ENCODE measurements at regions not wholly inside any gene's neighbourhood (a gene's known extent, or its start where the extent isn't known, plus 50 kb on each side); places are given as distances from the start of the nearest gene placed in this dataset.

DNA sequence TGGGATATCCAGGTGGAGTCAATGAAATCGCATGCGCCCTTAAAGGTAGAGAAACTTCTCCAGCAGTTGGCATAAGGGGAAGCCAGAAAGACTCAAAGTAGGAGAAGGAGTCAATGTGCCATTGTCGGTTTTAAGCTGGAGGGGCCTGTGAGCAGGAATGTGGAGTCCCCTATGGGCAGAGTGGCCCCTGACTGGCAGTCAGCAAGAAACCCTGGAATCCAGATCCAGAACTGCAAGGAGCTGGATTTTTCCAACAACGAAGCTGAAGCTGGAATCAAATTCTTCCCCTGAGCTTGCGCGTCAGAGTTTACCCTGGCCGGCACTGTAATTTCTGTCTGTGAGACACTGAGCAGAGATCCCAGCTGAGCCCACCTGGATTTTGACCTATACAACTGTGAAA, 315.0 kb downstream of the DHX35 start:
- no peak for DNase-seq (ENCODE audit: low spot score)

DNA sequence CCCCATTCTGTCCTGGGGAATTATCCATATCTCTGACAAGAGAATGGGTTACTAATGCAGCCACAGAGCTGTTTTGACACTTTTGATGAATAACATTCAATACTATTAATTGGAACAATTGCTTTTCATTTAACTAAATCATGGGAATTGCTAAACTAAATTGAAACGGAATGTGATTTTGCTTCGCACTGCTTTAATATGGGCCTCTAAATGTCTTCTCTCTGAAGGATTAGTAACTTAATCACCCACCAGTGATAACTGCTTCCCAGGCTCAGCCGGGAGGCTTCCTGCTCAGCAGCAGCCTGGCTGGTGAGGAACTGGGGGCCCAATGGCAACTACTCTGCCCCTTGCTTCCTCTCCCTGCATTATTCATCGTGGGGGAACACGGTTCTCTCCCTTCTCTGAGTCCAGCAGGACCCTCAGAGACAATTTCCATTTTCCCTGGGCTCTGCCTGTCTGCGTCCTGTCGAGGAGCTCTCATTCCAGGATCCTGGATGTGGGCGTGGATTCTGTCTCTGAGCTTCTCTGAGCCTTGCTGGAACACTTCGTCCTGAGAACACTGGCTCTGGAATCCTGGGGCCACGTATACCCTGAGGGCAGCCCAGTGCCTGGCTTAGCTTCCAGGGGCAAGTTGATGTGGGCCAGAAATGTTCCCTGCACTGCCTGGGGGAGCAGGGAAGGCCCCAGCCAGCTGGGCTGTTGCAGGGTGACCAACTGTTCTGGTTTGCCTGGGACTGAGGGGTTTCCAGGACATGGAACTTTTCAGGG, 308.9 kb downstream of the DHX35 start:
- DNase-seq (ENCODE audit: low spot score) = no peak

DNA sequence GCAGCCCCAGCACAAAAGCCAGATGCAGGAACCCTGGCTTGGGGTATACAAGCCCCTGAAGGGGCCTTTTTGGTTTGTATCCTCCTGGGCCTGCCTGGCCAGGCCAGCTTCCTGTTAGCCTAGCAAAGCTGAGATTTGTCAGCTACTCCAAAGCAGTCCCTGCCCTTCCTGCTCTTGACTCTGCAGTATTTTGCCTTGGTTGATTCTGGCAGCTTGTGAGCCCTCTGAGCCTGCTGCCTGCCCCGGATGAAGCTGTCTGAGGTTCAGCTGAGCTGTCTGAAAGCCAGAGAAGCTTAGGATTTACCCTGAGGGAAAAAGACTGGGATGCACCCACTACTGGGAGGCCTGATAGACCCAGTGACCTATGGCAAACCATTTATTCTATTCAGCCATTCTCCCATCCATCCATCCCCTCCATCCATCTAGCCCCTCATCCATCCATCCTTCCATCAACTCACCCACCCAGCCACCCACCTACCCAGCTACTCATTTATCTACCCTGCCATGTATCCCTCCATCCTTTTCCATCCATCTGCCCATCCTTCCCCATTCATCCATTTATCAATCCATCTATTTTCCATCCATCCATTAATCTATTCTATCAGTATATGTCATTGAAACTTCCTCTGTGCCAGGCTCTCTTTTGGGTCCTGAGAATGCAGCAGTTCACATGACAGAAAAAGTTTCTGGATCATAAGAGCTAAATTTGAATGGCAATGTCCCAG, 307.5 kb downstream of the DHX35 start:
- DNase-seq (ENCODE audit: low spot score) = no peak

DNA sequence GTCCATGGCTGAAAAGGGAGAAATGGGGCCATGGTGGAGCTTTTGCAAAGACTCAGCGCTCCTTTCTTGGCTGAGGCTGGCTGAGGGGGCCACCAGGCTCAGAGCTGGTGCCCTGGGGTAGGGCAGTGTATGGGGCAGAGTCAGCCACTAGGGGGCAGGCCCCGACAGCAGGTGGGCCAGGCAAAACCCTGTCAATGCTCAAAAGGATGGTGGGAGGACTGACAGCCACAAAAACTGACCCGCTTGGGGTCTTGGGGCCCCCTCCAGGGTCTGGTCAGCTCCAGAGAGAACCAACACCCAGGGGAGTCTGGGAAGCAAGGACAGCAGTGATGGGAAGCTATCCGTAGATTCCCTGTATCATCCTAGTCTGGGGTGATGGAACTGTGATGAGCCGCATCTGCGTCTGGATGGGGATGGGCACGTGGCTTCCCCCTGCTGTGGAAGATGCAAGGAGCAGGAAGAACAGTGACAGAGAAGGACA, 306.9 kb downstream of the DHX35 start:
- DNase-seq (ENCODE audit: low spot score) = peak; percentile 63

DNA sequence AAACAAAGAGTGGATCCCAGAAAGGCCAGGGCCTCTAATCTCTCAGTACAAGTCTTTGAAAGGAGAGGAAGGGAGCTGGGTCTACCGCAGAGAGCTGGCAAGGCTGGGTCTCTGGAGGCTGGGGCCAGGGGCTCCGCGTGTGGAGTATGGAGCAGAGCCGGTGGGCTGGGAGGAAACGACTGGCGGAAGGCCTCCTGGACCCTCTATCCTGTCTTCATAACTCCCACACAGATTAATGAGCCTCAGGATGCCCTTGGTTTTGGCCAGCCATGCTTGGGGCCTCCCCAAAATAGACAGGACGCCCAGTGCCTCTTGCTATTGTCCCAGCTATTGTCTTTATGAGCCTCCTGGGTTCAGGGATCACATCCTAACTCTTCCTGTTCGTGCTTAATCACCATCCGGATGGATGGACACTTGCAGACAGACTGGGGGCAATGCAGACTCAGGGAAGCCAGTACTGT, 306.4 kb downstream of the DHX35 start:
- no peak for DNase-seq (ENCODE audit: low spot score)

DNA sequence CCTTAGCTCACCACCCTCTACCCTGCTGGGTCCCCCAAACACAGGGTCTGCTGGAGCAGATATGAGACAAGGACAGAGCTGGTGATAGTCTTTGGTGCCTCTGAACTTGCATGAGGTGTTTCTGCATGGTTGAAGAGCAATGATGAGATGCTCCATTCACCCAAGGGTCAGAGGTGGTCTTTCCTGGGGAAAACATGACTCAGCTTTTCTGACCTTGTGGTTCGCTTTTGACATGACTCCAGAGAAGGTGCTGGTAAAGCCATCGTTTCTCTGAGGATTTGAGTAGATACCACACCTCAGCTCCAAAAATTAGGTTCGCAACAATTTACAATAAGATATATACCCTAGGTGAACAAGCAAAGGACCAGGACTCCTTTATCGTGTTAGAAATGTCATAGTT, 304.8 kb downstream of the DHX35 start:
- no peak for DNase-seq (ENCODE audit: low spot score)

DNA sequence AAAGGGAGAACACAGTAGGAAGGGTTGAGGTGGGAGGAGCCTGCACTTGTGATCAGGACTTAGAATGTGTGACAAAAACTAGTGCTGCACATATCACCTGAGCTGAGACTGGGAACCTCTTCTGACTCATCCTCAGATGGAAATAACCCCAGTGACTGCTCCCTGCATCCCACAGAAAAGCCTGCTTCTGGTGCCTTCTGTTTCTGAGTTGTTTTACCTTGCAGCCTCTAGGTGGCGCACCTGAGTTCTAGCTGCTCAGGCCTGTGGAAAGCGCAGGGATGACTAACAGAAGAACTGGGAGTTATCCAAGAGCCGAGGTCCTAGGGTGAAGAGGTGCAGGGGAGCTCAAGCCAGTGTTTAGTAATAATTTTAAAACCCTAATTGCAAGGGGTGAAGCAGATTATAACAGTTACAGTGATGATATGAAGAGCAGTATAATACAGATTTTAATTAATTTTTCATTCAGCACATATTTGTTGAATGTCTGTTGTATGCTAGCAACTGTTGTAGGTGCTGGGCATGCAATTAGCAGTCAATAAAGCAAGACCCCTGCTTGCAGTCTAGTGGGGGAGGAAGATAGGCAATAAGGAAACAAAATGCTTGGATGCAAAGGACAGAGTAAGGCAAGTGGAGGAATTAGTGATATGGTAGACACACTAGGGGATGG, 302.5 kb downstream of the DHX35 start:
- peak; percentile 85 for DNase-seq (ENCODE audit: low spot score)

DNA sequence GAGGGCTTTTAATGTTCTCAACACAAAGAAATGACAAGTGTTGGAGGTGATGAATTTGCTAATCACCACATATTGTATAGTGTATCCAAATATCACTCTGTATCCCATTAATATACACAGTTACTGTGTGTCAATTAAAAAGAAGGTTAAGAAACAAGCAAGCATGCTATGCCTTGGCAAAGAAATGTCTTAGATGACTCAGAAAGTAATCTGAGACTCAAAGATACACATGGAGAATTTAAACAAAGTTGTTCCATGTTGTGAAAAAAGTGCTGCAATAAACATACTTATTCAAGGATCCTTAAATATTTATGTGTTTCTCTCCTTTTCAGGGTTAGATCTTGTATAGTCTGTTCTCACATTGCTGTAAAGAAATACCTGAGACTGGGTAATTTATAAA, 300.9 kb downstream of the DHX35 start:
- DNase-seq (ENCODE audit: low spot score) = no peak

DNA sequence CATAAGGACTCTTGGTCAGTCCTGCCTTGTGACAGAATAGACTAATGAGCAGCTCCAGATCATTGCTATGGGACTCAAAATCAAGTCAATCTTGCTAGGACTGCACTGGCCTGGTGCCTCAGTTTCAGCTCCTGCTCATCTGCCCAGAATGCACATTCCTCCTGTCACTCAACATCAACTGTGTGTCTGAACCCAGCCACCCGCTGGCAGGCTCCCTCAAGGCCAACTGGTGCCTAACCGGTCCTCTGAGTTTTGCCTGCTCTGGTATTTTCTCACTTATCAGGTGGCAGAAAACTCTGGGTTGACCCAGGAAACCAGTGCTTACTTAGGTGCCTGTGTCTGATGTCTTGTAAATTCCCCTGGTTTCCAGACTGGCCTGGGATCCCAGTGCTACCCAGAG, 297.7 kb downstream of the DHX35 start:
- no peak for DNase-seq (ENCODE audit: low spot score)

DNA sequence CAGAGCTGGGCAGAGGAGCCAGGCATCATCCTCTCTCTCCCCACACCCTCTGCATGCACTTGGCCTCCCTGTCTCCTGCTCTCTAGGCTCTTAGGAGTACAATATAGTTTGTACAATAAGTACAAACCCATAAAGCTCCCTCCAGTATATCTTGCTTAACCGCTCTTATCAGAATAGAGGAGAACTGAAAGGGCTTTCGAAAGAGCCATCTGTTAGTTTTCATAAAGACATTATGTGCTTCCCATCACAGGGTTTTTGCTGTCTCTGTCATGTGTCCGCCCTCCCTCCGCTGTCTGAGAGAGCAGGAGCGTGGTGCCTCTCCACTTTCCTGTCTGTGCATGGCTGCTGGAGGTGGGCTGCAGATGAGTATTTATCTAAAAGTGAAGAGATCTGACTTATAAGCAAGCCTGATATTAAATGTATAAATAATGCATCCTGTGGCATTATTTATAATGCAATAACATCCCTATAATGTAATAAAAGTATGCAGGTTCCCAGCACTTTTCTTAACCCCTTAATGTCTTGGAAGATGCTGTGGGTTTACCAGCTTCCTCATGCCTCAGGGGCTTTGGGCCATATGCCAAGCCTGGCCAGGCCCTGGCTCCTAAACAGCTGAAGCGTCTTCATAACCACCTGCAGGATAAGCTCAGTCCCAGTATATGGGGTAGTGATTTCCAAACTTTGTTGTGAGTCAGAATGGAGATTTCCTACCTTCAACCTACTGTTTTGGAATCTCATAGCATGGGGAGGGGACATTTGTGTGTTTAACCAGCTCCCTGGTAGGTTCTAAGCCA, 297.1 kb downstream of the DHX35 start:
- no peak for DNase-seq (ENCODE audit: low spot score)

DNA sequence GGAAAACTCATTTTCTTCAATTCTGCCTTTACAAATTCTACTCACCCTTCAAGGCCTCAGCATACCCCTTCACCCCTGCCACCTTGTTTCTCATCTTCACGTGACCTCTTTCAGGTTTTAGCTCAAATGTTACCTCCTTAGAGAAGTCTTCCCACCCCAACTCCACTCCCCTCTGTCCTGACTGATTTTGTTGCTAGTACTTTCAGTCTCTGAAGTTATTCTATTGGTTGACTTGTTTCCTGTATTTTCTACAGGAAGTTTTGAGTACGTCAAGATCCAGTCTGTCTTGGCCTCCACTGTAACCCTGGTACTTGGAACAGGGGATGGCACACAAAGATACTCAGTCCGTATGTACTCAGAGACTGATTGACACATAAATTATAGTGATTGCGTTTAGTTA, 296.1 kb downstream of the DHX35 start:
- DNase-seq (ENCODE audit: low spot score) = no peak

DNA sequence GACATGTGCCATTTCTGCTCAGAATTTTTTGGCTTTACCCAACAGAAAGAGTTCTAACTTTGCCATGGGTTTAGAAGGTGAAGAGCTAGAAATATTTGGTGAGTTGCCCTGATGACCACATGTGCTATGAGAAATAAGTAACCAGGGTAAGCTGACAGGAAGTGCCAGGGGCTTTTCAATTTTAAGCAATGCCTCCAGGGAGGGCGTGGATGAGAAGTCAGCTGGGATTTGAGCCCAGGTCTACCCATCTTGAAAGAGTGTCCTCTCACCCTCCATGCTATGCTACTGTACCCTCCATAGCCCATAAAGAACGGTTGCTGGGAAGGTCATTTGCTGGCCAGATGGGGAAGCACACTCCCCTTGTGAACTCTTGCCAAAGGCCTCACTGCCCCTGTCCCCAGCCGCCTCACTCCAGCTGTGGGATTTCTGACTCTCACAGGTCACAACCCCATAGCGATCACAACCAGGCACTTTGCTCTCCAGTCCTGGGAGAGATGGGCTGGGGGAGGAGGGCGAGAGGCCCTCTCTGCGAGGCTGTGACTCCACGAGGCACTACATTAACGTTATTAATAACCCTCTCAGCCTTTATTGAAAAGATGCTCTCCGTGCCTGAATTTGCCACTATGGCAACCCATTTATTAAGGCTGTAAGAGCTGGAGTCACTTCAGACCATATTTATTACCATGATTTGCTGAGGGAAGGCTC, 291.1 kb downstream of the DHX35 start:
- DNase-seq (ENCODE audit: low spot score) = no peak

DNA sequence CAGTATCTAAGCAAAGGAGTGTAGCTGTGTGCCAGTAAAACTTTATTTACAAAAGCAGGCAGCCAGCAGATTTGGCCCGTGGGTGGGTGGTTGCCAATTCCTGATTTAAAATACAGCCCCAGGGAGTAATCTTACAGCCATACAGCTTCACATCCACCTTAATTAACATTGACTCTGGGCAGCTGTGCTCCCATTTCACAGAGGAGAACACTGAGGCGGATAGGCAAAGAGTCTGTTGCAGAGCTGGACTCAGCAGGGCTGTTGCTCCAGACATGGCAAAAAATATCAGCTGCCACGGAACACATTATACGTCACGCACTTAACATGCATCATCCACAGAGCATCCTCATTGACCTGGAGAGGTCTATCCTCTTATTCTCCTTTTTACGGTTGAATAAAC, 289.9 kb downstream of the DHX35 start:
- no peak for DNase-seq (ENCODE audit: low spot score)

DNA sequence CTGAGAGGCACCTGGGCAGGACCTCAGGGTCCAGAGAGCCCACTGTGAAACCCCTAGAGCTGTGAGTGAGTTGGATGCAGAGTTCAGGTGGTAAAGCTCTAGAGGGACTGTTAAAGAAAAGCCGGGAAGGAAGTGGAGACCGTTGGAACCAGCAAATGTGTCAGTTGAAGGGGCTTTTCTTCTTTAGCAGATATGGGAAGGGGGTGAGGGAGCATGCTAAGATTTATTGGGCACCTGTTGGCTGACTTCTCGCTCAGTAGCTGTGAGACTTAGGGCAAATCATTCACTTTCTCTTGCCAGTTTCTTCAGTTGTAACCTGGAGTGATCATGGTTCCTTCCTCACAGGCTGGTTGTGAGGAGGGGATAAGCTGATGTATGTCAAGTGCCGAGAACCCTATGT, 287.7 kb downstream of the DHX35 start:
- no peak for DNase-seq (ENCODE audit: low spot score)

DNA sequence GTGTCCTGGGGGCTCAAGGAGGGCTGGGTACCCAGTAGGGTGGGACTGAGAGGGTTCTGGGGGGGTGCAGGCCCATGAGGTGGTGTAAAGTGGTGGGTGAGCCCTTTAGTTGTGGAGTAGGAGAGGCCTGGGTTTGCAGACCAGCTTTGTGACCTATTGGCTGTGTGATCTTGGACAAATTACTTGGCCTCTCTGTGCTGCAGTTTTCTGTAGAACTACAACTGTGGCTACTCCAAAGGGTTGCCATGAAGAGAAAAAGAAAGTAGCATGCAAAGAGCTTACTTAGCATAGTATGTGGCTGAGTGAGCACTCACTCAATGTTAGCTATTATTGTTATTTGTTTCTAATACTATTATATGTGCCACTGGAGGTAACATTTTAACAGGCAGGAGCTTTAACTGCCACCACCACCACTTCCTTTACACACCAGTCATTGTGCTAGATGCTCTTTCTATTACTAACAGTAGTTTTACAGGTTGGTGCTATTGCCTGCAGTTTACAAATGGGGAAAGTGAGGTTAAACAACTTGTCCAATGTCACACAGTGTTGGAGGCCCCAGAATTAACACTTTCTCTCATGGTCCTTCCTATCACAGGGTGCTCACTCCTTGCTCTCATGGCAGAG, 286.8 kb downstream of the DHX35 start:
- DNase-seq (ENCODE audit: low spot score) = no peak

DNA sequence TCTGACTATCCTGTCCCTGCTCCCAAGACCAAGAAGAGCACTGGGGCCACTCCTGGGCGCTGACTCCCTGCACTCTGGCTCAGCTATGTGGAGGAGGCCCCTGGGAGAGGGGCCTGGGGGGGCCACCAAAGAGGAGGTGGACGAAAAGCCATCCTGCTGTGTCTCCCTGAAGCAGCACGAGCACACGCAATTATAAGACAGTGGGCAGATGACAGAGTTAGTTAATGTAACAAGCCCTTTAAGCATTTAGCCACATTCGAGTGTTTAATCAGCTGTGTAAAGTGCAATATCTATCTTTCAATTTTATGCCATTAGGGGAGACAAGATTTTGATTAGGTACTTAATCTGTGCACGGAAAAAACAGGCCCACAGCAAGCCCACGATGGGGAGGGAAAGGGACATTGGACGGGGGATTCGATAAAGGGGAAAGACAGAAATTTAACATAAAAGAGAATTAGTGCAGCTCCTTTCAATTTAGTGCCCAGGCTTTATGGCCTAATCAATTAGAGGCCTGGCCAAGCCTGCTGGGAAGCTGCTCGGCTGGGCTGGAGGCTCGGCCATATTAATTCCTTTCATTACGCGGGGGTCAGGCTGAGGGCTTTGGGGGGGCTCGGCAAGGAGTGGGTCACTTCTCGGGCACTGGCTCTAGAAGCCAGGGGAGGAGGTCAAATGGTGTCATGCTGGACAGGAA, 286.2 kb downstream of the DHX35 start:
- no peak for DNase-seq (ENCODE audit: low spot score)

DNA sequence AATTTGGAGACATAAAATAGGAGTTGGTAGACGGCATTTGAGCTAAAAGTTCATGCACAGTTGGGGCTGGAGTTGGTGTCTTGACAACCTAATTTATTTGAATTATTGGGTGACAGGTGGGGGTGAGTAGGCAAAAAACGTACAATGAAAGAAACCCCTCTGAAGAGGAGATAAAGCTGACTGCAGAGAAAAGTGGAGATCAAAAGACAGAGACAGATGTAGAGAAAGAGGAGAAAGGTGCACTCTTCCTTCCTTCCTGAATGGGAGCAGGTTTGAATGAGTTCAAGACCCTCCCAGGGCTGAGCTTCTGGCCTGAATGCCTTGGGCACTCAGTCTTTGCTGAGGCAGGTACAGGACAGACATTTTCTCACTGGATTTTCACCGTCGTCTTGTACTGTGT, 284.3 kb downstream of the DHX35 start:
- DNase-seq (ENCODE audit: low spot score) = no peak

DNA sequence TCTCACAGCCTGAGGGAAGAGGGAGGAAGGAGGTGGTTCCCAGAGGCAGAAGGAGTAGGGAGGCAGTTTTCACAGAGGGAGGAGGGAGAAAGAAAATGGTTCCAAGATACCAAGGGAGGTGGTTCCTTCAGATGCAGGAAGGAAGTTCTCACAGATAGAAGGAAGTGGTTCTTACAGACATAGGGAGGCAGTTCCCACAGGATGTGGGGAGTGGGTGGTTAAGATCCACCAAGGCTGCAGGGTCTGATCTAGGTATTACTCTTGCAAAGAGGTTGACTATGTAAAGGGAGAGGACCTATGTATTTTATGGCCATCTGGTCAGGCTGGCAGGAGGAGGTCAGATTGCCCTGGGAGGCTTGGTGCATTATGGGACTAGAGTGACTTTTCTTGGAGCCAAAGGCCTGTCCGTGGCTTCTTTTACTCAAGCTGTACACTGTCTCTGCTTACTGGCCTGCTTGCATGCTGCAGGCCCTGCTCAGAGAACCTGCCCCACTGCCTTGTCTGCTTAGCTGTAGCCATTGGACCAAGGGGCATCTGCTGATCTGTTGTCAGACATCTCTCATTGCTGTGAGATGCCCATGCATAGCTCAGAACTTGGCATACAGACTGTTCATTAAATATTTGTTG, 283.7 kb downstream of the DHX35 start:
- no peak for DNase-seq (ENCODE audit: low spot score)

DNA sequence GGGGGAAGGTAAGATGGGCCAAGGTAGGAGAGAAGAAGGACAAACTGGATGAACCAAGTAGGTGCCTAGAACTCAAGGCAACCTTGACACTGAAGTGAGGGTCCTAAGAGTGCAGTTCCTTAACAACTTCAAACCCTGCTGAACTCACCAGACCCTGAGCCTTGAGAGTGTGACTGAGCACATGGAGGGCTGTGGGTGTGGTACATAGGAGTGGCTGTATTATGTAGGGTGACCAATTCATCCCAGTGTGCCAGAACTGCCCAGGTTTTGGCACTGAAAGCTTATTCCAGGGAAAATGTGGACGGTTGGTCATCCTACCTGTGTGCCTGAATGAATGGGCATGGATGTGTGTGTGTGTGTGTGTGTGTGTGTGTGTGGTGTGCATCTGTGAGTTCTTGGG, 281.8 kb downstream of the DHX35 start:
- DNase-seq (ENCODE audit: low spot score) = no peak

DNA sequence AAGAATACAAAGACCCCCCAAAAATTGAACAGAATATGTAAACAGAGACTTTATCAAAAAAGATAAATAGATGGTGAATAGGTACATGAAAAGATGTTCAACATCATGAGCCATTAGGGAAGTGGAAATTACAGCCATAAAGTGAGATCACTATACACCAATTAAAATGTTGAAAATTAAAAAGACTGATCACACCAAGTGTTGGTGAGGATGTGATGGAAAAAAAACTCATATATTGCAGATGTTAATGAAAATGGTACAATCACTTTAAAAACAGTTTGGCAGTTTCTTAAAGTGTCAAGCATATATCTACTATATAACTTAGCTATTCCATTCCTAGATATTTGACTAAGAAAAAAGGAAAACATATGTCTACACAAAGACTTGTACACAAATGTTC, 280.5 kb downstream of the DHX35 start:
- no peak for DNase-seq (ENCODE audit: low spot score)
